Lung (tissue), 11 donors: ENCODE measurements at regions not wholly inside any gene's neighbourhood (a gene's known extent, or its start where the extent isn't known, plus 50 kb on each side); places are given as distances from the start of the nearest gene placed in this dataset.

ENCODE experiments used
- ATAC-seq: fragments of 200-7000 bp; cut with Tn5 transposase; one replicate; pipeline ENCODE4 v1.9.1; 2020; ENCODE audit warnings: moderate number of reproducible peaks; ENCODE audit not compliant: insufficient read depth, low FRiP score
- DNase-seq, 3 donors: peaks; one replicate each; pipeline ENCODE4 v3.0.0-alpha.2; 2013 to 2017
- H3K27ac ChIP-seq, 2 donors: one replicate each; pipeline ENCODE4 v1.5.1; 2013; ENCODE audit warnings: mild to moderate bottlenecking in 2 of 2, moderate library complexity in 2 of 2, control low read depth in 1 of 2, inconsistent platforms in 1 of 2, low read depth in 1 of 2, low read length in 1 of 2
- H3K27me3 ChIP-seq, 3 donors: one replicate each; pipeline ENCODE4 v1.5.1; 2013; ENCODE audit warnings: low read length in 2 of 3; ENCODE audit not compliant: control insufficient read depth in 3 of 3, insufficient read depth in 3 of 3
- H3K36me3 ChIP-seq, 4 donors: one replicate each; pipeline ENCODE4 v1.5.1; 2013; ENCODE audit warnings: low read length in 4 of 4, mild to moderate bottlenecking in 1 of 4, moderate library complexity in 1 of 4; ENCODE audit not compliant: control insufficient read depth in 4 of 4, insufficient read depth in 4 of 4
- H3K4me1 ChIP-seq, 5 donors: one replicate each; pipeline ENCODE4 v1.5.1; 2013; ENCODE audit warnings: low read length in 5 of 5, mild to moderate bottlenecking in 2 of 5, moderate library complexity in 1 of 5; ENCODE audit not compliant: control insufficient read depth in 5 of 5, insufficient read depth in 5 of 5
- H3K4me3 ChIP-seq: one replicate; pipeline ENCODE4 v1.5.1; 2013; ENCODE audit warnings: mild to moderate bottlenecking, control low read depth, moderate library complexity
- H3K9ac ChIP-seq, 2 donors: one replicate each; pipeline ENCODE4 v1.5.1; 2013; ENCODE audit warnings: low read length in 2 of 2, control low read depth in 1 of 2; ENCODE audit not compliant: insufficient read depth in 1 of 2
- H3K9me3 ChIP-seq, 4 donors: one replicate each; pipeline ENCODE4 v1.5.1; 2013; ENCODE audit warnings: low read length in 3 of 4, mild to moderate bottlenecking in 1 of 4, moderate library complexity in 1 of 4; ENCODE audit not compliant: control insufficient read depth in 4 of 4, insufficient read depth in 3 of 4
- WGBS, 2 donors: extraction: QIAGEN DNeasy Blood & Tissue Kit; methylation state at CpG; one replicate each; pipeline ENCODE4 v1.1.7; 2013; 5-methylcytosine and 5-hydroxymethylcytosine counted together
- TF ChIP-seq, protein P1 (sequence below): IDR thresholded peaks from 2 replicates; pipeline ENCODE4 v1.5.1; 2012; ENCODE audit warnings: mild to moderate bottlenecking; ENCODE audit errors: control extremely low read depth, extremely low read depth
- donor health status: control.
- donor health status: control.
- donor health status: Bipolar disorder and iron deficiency.
- donor health status: healthy.
- donor health status: DM: yes; HTN: yes; CAD: no.

DNA sequence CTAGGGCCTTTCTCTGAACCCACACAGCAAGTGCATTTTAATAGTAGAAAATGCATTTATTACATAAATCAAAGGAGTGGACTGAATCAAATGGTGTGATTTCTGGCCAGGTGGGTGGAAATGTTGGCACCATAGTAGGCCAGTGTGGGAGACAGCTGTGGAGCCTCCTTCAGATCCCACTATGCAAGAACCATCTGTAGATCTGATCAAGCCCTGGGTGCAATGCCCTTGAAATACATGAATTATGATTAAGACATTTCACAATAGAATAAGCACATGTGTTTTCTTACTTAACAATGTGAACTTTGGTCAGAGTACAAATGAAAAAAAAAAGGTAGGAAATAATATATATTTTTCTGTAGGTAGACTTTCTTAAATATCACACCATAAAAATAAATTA lies 204.3 kb downstream of the PCDH7 start:
- no peaks in the 10 kb centered on the region for H3K27me3 ChIP-seq
- H3K4me1 ChIP-seq: no peaks in the 10 kb centered on the region
- TF ChIP-seq, protein P1, sequence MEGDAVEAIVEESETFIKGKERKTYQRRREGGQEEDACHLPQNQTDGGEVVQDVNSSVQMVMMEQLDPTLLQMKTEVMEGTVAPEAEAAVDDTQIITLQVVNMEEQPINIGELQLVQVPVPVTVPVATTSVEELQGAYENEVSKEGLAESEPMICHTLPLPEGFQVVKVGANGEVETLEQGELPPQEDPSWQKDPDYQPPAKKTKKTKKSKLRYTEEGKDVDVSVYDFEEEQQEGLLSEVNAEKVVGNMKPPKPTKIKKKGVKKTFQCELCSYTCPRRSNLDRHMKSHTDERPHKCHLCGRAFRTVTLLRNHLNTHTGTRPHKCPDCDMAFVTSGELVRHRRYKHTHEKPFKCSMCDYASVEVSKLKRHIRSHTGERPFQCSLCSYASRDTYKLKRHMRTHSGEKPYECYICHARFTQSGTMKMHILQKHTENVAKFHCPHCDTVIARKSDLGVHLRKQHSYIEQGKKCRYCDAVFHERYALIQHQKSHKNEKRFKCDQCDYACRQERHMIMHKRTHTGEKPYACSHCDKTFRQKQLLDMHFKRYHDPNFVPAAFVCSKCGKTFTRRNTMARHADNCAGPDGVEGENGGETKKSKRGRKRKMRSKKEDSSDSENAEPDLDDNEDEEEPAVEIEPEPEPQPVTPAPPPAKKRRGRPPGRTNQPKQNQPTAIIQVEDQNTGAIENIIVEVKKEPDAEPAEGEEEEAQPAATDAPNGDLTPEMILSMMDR: no peak
- DNase-seq (no peak), ATAC-seq (no peak)
- H3K9ac ChIP-seq: no peak overlapping the region
- H3K9me3 ChIP-seq: no peaks in the 10 kb centered on the region
- peaks cover 0 to 9% (median 0%) of the 10 kb centered on the region in 4 donors for H3K36me3 ChIP-seq
- no peak overlapping the region for H3K27ac ChIP-seq
- no peak overlapping the region for H3K4me3 ChIP-seq

DNA sequence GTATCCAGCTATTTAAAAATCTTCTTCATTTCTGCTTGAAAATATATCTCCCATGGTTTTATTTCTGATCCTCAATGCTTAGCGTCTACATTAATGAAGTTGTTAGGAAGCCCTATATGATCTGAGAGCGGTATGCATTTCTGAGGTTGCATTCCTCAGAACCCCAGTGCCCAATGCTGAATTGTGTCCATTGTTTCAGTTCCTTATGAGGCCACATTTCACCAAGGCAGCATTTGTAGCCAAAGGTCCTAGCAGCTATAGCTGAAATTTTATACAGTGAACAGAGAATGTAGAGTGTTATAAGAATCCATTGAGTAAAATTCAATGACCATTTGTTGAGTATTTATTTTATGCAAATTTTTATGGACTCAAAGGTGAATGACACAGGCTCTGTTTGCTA lies 209.5 kb downstream of the PCDH7 start:
- no peak overlapping the region for H3K9ac ChIP-seq
- no peaks in the 10 kb centered on the region for H3K27me3 ChIP-seq
- WGBS, 2 donors: 96 to 97% methylated on average over 2 of the region's 2 CpGs
- TF ChIP-seq, protein P1: no peak
- peaks cover 0 to 4% (median 0%) of the 10 kb centered on the region in 4 donors for H3K36me3 ChIP-seq
- H3K9me3 ChIP-seq: no peaks in the 10 kb centered on the region
- H3K4me1 ChIP-seq: no peaks in the 10 kb centered on the region
- H3K4me3 ChIP-seq: no peak overlapping the region
- DNase-seq: no peak
- no peak overlapping the region for H3K27ac ChIP-seq
- no peak for ATAC-seq

DNA sequence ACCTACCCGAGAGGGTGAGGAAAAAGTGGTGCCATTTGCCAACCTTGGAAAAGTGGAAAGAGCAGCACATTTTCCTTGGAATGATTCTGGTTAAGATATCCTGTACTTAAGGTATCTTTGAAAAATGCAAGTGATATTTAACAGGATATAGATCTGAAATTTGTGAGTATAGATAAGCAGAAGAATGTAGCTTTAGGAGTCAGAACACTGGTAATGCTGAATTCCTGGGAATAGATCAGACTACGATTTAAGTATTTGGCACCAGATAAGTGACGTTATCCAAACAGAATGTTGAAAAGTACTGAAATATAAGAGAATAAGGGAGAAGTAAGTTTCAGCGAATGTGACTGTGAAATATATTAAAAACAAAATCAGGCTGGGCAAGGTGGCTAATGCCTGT lies 210.1 kb downstream of the PCDH7 start:
- no peaks in the 10 kb centered on the region for H3K27me3 ChIP-seq
- ATAC-seq: no peak
- H3K36me3 ChIP-seq: peaks cover 0 to 4% (median 0%) of the 10 kb centered on the region in 4 donors
- 79 to 87% methylated on average over 4 of the region's 4 CpGs for WGBS, 2 donors
- H3K9ac ChIP-seq: no peak overlapping the region
- H3K9me3 ChIP-seq: no peaks in the 10 kb centered on the region
- TF ChIP-seq, protein P1: no peak
- no peak overlapping the region for H3K4me3 ChIP-seq
- DNase-seq: no peak
- H3K4me1 ChIP-seq: no peaks in the 10 kb centered on the region
- no peak overlapping the region for H3K27ac ChIP-seq

DNA sequence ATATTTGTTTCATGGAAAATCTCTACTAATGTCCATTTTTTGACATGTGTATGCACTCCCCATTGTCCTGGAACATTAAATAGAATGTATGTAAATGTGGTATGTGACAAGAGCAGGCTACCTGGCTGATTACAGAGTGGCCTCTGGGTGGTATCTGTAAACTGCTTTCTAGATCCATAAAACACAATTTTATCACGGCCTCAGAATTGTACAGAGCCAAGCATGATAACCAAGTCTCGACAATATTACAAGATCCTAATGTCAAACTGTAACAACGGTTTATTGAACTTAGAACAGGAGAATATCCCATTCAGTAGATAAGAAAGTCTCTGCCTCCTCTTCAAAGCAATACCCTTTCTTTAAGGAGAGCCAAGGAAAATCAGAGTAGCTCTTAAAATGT lies 212.4 kb downstream of the PCDH7 start:
- Histone ChIP-seq H3K9ac (no peak overlapping the region), H3K36me3 (peaks cover 0 to 4% (median 0%) of the 10 kb centered on the region in 4 donors), H3K9me3 (no peaks in the 10 kb centered on the region), H3K4me1 (no peaks in the 10 kb centered on the region), H3K4me3 (no peak overlapping the region), H3K27me3 (no peaks in the 10 kb centered on the region), H3K27ac (no peak overlapping the region)
- TF ChIP-seq, protein P1: no peak
- ATAC-seq: no peak
- DNase-seq: no peak
- 71 to 82% methylated on average over 3 of the region's 3 CpGs for WGBS, 2 donors
